Endothelial cell (in vitro differentiated cells): ENCODE measurements at regions not wholly inside any gene's neighbourhood (a gene's known extent, or its start where the extent isn't known, plus 50 kb on each side); places are given as distances from the start of the nearest gene placed in this dataset.

Experiments used
- DNase-seq: peaks from one replicate; pipeline ENCODE4 v3.0.0; 2021; ENCODE audit warnings: low spot score
- H3K27ac Mint-ChIP-seq: one replicate; pipeline ENCODE4 v1.8.0; 2021; ENCODE audit warnings: mixed read lengths, inconsistent platforms; ENCODE audit not compliant: unreplicated experiment
- H3K27me3 Mint-ChIP-seq: one replicate; pipeline ENCODE4 v1.8.0; 2021; ENCODE audit warnings: mild to moderate bottlenecking, moderate library complexity, mixed read lengths, inconsistent platforms; ENCODE audit not compliant: unreplicated experiment
- H3K36me3 Mint-ChIP-seq: one replicate; pipeline ENCODE4 v1.8.0; 2021; ENCODE audit warnings: mild to moderate bottlenecking, low read depth, mixed read lengths, inconsistent platforms; ENCODE audit not compliant: unreplicated experiment
- H3K4me1 Mint-ChIP-seq: one replicate; pipeline ENCODE4 v1.8.0; 2021; ENCODE audit warnings: mild to moderate bottlenecking, mixed read lengths, inconsistent platforms; ENCODE audit not compliant: unreplicated experiment
- H3K4me3 Mint-ChIP-seq: one replicate; pipeline ENCODE4 v1.8.0; 2021; ENCODE audit warnings: mild to moderate bottlenecking, mixed read lengths, inconsistent platforms; ENCODE audit not compliant: unreplicated experiment
- H3K9me3 Mint-ChIP-seq: one replicate; pipeline ENCODE4 v1.8.0; 2021; ENCODE audit warnings: mixed read lengths, inconsistent platforms; ENCODE audit not compliant: unreplicated experiment
- CTCF ChIP-seq: fragments of 200-600 bp; sonication (generic); IDR thresholded peaks from one replicate; pipeline ENCODE4 v1.5.0; 2021; ENCODE audit warnings: antibody characterized with exemption; ENCODE audit not compliant: unreplicated experiment

GRCh38 chr5:19031491-19031890 lies 956.5 kb downstream of the CDH18 start:
- Mint-ChIP-seq H3K27me3 (no peaks in the 10 kb centered on the region), H3K4me3 (no peak overlapping the region), H3K9me3 (no peaks in the 10 kb centered on the region), H3K27ac (no peak overlapping the region), H3K36me3 (no peaks in the 10 kb centered on the region), H3K4me1 (peaks cover 4% of the 10 kb centered on the region)
- no peak for DNase-seq
- no peak for TF ChIP-seq CTCF

GRCh38 chr5:19035816-19036215 lies 952.2 kb downstream of the CDH18 start:
- peaks cover 4% of the 10 kb centered on the region for H3K4me1 Mint-ChIP-seq
- no peaks in the 10 kb centered on the region for H3K9me3 Mint-ChIP-seq
- H3K36me3 Mint-ChIP-seq = no peaks in the 10 kb centered on the region
- H3K27ac Mint-ChIP-seq = no peak overlapping the region
- no peak for TF ChIP-seq CTCF
- DNase-seq = no peak
- H3K4me3 Mint-ChIP-seq = no peak overlapping the region
- peaks cover 2% of the 10 kb centered on the region for H3K27me3 Mint-ChIP-seq

- Mint-ChIP-seq H3K27me3 (peaks cover 2% of the 10 kb centered on the region), H3K4me3 (no peak overlapping the region), H3K27ac (no peak overlapping the region), H3K9me3 (no peaks in the 10 kb centered on the region), H3K4me1 (no peaks in the 10 kb centered on the region), H3K36me3 (no peaks in the 10 kb centered on the region)
- no peak for DNase-seq
- TF ChIP-seq CTCF = no peak
Measured at GRCh38 chr5:19042106-19042505, 945.9 kb downstream of the CDH18 start.

GRCh38 chr5:19044311-19044710 lies 943.7 kb downstream of the CDH18 start:
- no peak for DNase-seq
- H3K36me3 Mint-ChIP-seq = no peaks in the 10 kb centered on the region
- no peaks in the 10 kb centered on the region for H3K4me1 Mint-ChIP-seq
- no peak overlapping the region for H3K4me3 Mint-ChIP-seq
- H3K27me3 Mint-ChIP-seq = no peaks in the 10 kb centered on the region
- TF ChIP-seq CTCF = no peak
- H3K9me3 Mint-ChIP-seq = no peaks in the 10 kb centered on the region
- H3K27ac Mint-ChIP-seq = no peak overlapping the region

GRCh38 chr5:19044931-19045695 lies 942.9 kb downstream of the CDH18 start:
- Mint-ChIP-seq H3K9me3 (no peaks in the 10 kb centered on the region), H3K27me3 (no peaks in the 10 kb centered on the region), H3K4me1 (no peaks in the 10 kb centered on the region), H3K27ac (no peak overlapping the region), H3K4me3 (no peak overlapping the region), H3K36me3 (no peaks in the 10 kb centered on the region)
- no peak for TF ChIP-seq CTCF
- DNase-seq = no peak
